OCI-LY1 (cell line): ENCODE measurements at regions not wholly inside any gene's neighbourhood (a gene's known extent, or its start where the extent isn't known, plus 50 kb on each side); places are given as distances from the start of the nearest gene placed in this dataset.
"Not testable (repeated sequence)": the region's sequence is repeated elsewhere in the genome, so short reads cannot be mapped to it uniquely, and the experiment has no call there.

Experiments
- H2AFZ ChIP-seq: fragments of 200-600 bp; sonication (generic), shearing (Covaris generic); 2 replicates; pipeline ENCODE4 v1.6.0; 2014; ENCODE audit warnings: antibody characterized with exemption, mild to moderate bottlenecking, low read length
- H3F3A ChIP-seq: fragments of 200-600 bp; sonication (generic), shearing (Covaris generic); 2 replicates; pipeline ENCODE4 v1.6.0; 2014; ENCODE audit warnings: mild to moderate bottlenecking, antibody characterized with exemption, low read length, moderate library complexity; ENCODE audit not compliant: insufficient read depth
- H3K27ac ChIP-seq: fragments of 200-600 bp; sonication (generic); 2 replicates; pipeline ENCODE4 v1.5.1; 2014; ENCODE audit warnings: low read length, mixed run types, mild to moderate bottlenecking, low read depth; ENCODE audit not compliant: poor library complexity, severe bottlenecking
- H3K27me3 ChIP-seq: fragments of 200-600 bp; sonication (generic); 2 replicates; pipeline ENCODE4 v1.6.0; 2014; ENCODE audit warnings: antibody characterized with exemption, mild to moderate bottlenecking, low read length, moderate library complexity; ENCODE audit not compliant: insufficient read depth
- H3K36me3 ChIP-seq: fragments of 200-600 bp; sonication (generic); 2 replicates; pipeline ENCODE4 v1.6.1; 2014; ENCODE audit warnings: mild to moderate bottlenecking, antibody characterized with exemption, low read length, moderate library complexity, mixed read lengths; ENCODE audit not compliant: insufficient read depth
- H3K4me1 ChIP-seq: fragments of 200-600 bp; sonication (generic); 2 replicates; pipeline ENCODE4 v1.5.1; 2014; ENCODE audit warnings: mild to moderate bottlenecking, low read length, moderate library complexity; ENCODE audit not compliant: insufficient read depth, severe bottlenecking
- H3K4me2 ChIP-seq: fragments of 200-600 bp; sonication (generic), shearing (Covaris generic); 2 replicates; pipeline ENCODE4 v1.6.1; 2014; ENCODE audit warnings: low read length
- H3K4me3 ChIP-seq: fragments of 200-600 bp; sonication (generic); 2 replicates; pipeline ENCODE4 v1.5.1; 2014; ENCODE audit warnings: low read length, low read depth, mild to moderate bottlenecking, mixed read lengths; ENCODE audit not compliant: poor library complexity, severe bottlenecking
- H3K79me2 ChIP-seq: fragments of 200-600 bp; shearing (Covaris generic); 2 replicates; pipeline ENCODE4 v1.6.1; 2016; ENCODE audit warnings: mixed run types, low read length, mixed read lengths; ENCODE audit not compliant: insufficient read depth
- H3K9ac ChIP-seq: fragments of 200-600 bp; sonication (generic), shearing (Covaris generic); 2 replicates; pipeline ENCODE4 v1.6.1; 2014; ENCODE audit warnings: mild to moderate bottlenecking, low read length, mixed read lengths
- H3K9me2 ChIP-seq: fragments of 200-600 bp; sonication (generic), shearing (Covaris generic); 2 replicates; pipeline ENCODE4 v1.6.1; 2014; ENCODE audit warnings: low read depth, mild to moderate bottlenecking, low read length, mixed read lengths
- H3K9me3 ChIP-seq: fragments of 200-600 bp; shearing (Covaris generic); 2 replicates; pipeline ENCODE4 v1.6.1; 2014; ENCODE audit warnings: low read length, mixed read lengths
- H4K20me1 ChIP-seq: fragments of 200-600 bp; sonication (generic), shearing (Covaris generic); 2 replicates; pipeline ENCODE4 v1.6.0; 2016; ENCODE audit warnings: mild to moderate bottlenecking, low read length; ENCODE audit not compliant: insufficient read depth
- CTCF ChIP-seq: fragments of 200-600 bp; sonication (generic), shearing (Covaris generic); IDR thresholded peaks from 2 replicates; pipeline ENCODE4 v1.5.1; 2017; ENCODE audit warnings: mild to moderate bottlenecking, antibody characterized with exemption, low read length, moderate library complexity, mixed read lengths
- EZH2 ChIP-seq: fragments of 200-600 bp; sonication (generic), shearing (Covaris generic); IDR thresholded peaks from 2 replicates; pipeline ENCODE4 v1.8.0; 2017; ENCODE audit warnings: borderline replicate concordance, mixed run types, mild to moderate bottlenecking, antibody characterized with exemption, low read length, moderate library complexity, mixed read lengths

- no peak overlapping the region for H2AFZ ChIP-seq
- TF ChIP-seq EZH2 (no peak), CTCF (no peak)
- no peaks in the 10 kb centered on the region for H3K4me1 ChIP-seq
- H3K27me3 ChIP-seq, result no peaks in the 10 kb centered on the region
- no peaks in the 10 kb centered on the region for H3K79me2 ChIP-seq
- no peaks in the 10 kb centered on the region for H3K9me2 ChIP-seq
- H3K9ac ChIP-seq, result no peak overlapping the region
- no peaks in the 10 kb centered on the region for H3K36me3 ChIP-seq
- H4K20me1 ChIP-seq, result no peaks in the 10 kb centered on the region
- H3F3A ChIP-seq, result no peaks in the 10 kb centered on the region
- H3K9me3 ChIP-seq, result no peaks in the 10 kb centered on the region
- no peak overlapping the region for H3K4me3 ChIP-seq
- H3K27ac ChIP-seq, result no peak overlapping the region
- H3K4me2 ChIP-seq, result no peak overlapping the region
Observed at GRCh38 chr5:82538339-82539034, 260.3 kb upstream of the RPS23 start.

GRCh38 chr5:82537687-82538306 is 259.6 kb upstream of the RPS23 start:
- no peak overlapping the region for H3K4me3 ChIP-seq
- no peaks in the 10 kb centered on the region for H3K36me3 ChIP-seq
- H3K27me3 ChIP-seq, result no peaks in the 10 kb centered on the region
- no peak overlapping the region for H2AFZ ChIP-seq
- no peaks in the 10 kb centered on the region for H3K9me2 ChIP-seq
- H3K79me2 ChIP-seq, result no peaks in the 10 kb centered on the region
- no peaks in the 10 kb centered on the region for H4K20me1 ChIP-seq
- H3K4me1 ChIP-seq, result no peaks in the 10 kb centered on the region
- H3K27ac ChIP-seq, result no peak overlapping the region
- no peaks in the 10 kb centered on the region for H3K9me3 ChIP-seq
- TF ChIP-seq CTCF, result no peak
- TF ChIP-seq EZH2, result no peak
- H3K4me2 ChIP-seq, result no peak overlapping the region
- no peaks in the 10 kb centered on the region for H3F3A ChIP-seq
- H3K9ac ChIP-seq, result no peak overlapping the region

GRCh38 chr5:82534986-82535385 is 256.8 kb upstream of the RPS23 start:
- H3K9me3 ChIP-seq, result no peaks in the 10 kb centered on the region
- no peaks in the 10 kb centered on the region for H3K27me3 ChIP-seq
- H3K27ac ChIP-seq, result no peak overlapping the region
- H3K4me1 ChIP-seq, result no peaks in the 10 kb centered on the region
- H2AFZ ChIP-seq, result no peak overlapping the region
- TF ChIP-seq EZH2 (no peak), CTCF (no peak)
- H4K20me1 ChIP-seq, result no peaks in the 10 kb centered on the region
- H3K9me2 ChIP-seq, result no peaks in the 10 kb centered on the region
- H3K4me3 ChIP-seq, result no peak overlapping the region
- H3F3A ChIP-seq, result no peaks in the 10 kb centered on the region
- H3K36me3 ChIP-seq, result no peaks in the 10 kb centered on the region
- no peak overlapping the region for H3K9ac ChIP-seq
- no peaks in the 10 kb centered on the region for H3K79me2 ChIP-seq
- no peak overlapping the region for H3K4me2 ChIP-seq

- H3K27me3 ChIP-seq, H3F3A ChIP-seq, H3K9me3 ChIP-seq, H3K27ac ChIP-seq, H3K79me2 ChIP-seq, H3K36me3 ChIP-seq, H2AFZ ChIP-seq, H3K9ac ChIP-seq, H3K4me1 ChIP-seq, H3K4me2 ChIP-seq, H3K9me2 ChIP-seq, H4K20me1 ChIP-seq, H3K4me3 ChIP-seq: not testable (repeated sequence)
Observed at GRCh38 chr5:82532075-82532474, 253.9 kb upstream of the RPS23 start.
